B cell (primary cell): ENCODE measurements at regions not wholly inside any gene's neighbourhood (a gene's known extent, or its start where the extent isn't known, plus 50 kb on each side); places are given as distances from the start of the nearest gene placed in this dataset.

Source experiments
- ATAC-seq: fragments of 200-7000 bp; cut with Tn5 transposase; one replicate; pipeline ENCODE4 v1.10.0; 2021; ENCODE audit warnings: low read depth, mild to moderate bottlenecking, moderate number of reproducible peaks, moderate library complexity
- CTCF ChIA-PET: fragments of 350-600 bp; sonication (Branson Sonifier 250); formaldehyde crosslinking; loops from one replicate; lab custom pipeline; 2021; ENCODE audit warnings: antibody characterized with exemption, inconsistent platforms; lab: Charles Lee
- POLR2A ChIA-PET: fragments of 350-600 bp; sonication (Branson Sonifier 250); formaldehyde crosslinking; loops from one replicate; lab custom pipeline; 2021; ENCODE audit warnings: antibody characterized with exemption; lab: Charles Lee
- DNase-seq: peaks from one replicate; pipeline ENCODE4 v3.0.0; 2013
- H2AFZ ChIP-seq: 2 replicates; pipeline ENCODE4 v1.6.1; 2012; ENCODE audit warnings: mild to moderate bottlenecking, low read depth, low read length; ENCODE audit not compliant: insufficient read depth, poor library complexity, severe bottlenecking
- H3K27ac ChIP-seq, 2 donors: 1 replicate in 1 of 2; 2 replicates in 1 of 2; pipeline ENCODE4 v1.5.1; 2012 to 2013; ENCODE audit warnings: low read length in 2 of 2, mild to moderate bottlenecking in 2 of 2, moderate library complexity in 1 of 2
- H3K27me3 ChIP-seq, 4 experiments: fragments of 200-600 bp in 1 of 4; sonication (generic) in 1 of 4; replicated peaks in 1 of 4; 1 replicate in 2 of 4; 2 replicates in 2 of 4; pipeline versions ENCODE4 v1.6.1 to v1.7.0; 2013 to 2016; ENCODE audit warnings: low read length in 3 of 4, mild to moderate bottlenecking in 2 of 4, mixed read lengths in 1 of 4, moderate library complexity in 1 of 4; ENCODE audit not compliant: insufficient read depth in 4 of 4, control insufficient read depth in 3 of 4; ENCODE audit errors: control extremely low read depth in 1 of 4
- H3K36me3 ChIP-seq, 2 experiments: replicated peaks in 1 of 2; 1 replicate in 1 of 2; 2 replicates in 1 of 2; pipeline versions ENCODE4 v1.6.1 to v1.7.1; 2013; ENCODE audit warnings: low read length in 1 of 2; ENCODE audit not compliant: insufficient read depth in 2 of 2, control insufficient read depth in 1 of 2; ENCODE audit errors: control extremely low read depth in 1 of 2, extremely low read depth in 1 of 2
- H3K4me1 ChIP-seq, 2 donors: fragments of 200-600 bp in 1 of 2; sonication (generic) in 1 of 2; 1 replicate in 1 of 2; 2 replicates in 1 of 2; pipeline versions ENCODE4 v1.5.1 to v1.6.1; 2013 to 2017; ENCODE audit warnings: low read length in 2 of 2; ENCODE audit not compliant: control insufficient read depth in 2 of 2, insufficient read depth in 2 of 2
- H3K4me2 ChIP-seq: replicated peaks from 2 replicates; pipeline ENCODE3; 2012; ENCODE audit warnings: mild to moderate bottlenecking, low read depth, low read length; ENCODE audit not compliant: poor library complexity, severe bottlenecking
- H3K4me3 ChIP-seq, 5 experiments: fragments of 200-600 bp in 1 of 5; sonication (generic) in 1 of 5; 1 replicate in 3 of 5; 2 replicates in 2 of 5; pipeline versions ENCODE4 v1.5.1 to v1.7.0; 2011 to 2016; ENCODE audit warnings: low read length in 4 of 5, mild to moderate bottlenecking in 4 of 5, low read depth in 2 of 5, control low read depth in 1 of 5, moderate library complexity in 1 of 5; ENCODE audit not compliant: insufficient read depth in 1 of 5; ENCODE audit errors: control extremely low read depth in 1 of 5, extremely low read depth in 1 of 5
- H3K79me2 ChIP-seq: fragments of 200-600 bp; sonication (generic); one replicate; pipeline ENCODE4 v1.6.0; 2016; ENCODE audit warnings: low read length; ENCODE audit not compliant: control insufficient read depth, insufficient read depth
- H3K9ac ChIP-seq: fragments of 200-600 bp; sonication (generic); 2 replicates; pipeline ENCODE4 v1.6.1; 2017; ENCODE audit warnings: mild to moderate bottlenecking, low read length, moderate library complexity
- H3K9me3 ChIP-seq, 3 donors: one replicate each; pipeline versions ENCODE4 v1.6.1 to v1.7.1; 2013; ENCODE audit warnings: low read length in 2 of 3; ENCODE audit not compliant: control insufficient read depth in 2 of 3, insufficient read depth in 1 of 3; ENCODE audit errors: control extremely low read depth in 1 of 3
- H4K20me1 ChIP-seq: 2 replicates; pipeline ENCODE4 v1.6.0; 2012; ENCODE audit warnings: mild to moderate bottlenecking, low read length; ENCODE audit not compliant: insufficient read depth, control insufficient read depth, poor library complexity, severe bottlenecking
- H3K27ac Mint-ChIP-seq: one replicate; pipeline ENCODE4 v1.8.0; 2021; ENCODE audit warnings: mixed read lengths
- H3K27me3 Mint-ChIP-seq: one replicate; pipeline ENCODE4 v1.8.0; 2021; ENCODE audit warnings: mixed read lengths
- H3K4me1 Mint-ChIP-seq: one replicate; pipeline ENCODE4 v1.8.0; 2021; ENCODE audit warnings: mixed read lengths
- H3K4me3 Mint-ChIP-seq: one replicate; pipeline ENCODE4 v1.8.0; 2021; ENCODE audit warnings: mixed read lengths
- H3K9me3 Mint-ChIP-seq: one replicate; pipeline ENCODE4 v1.8.0; 2022; ENCODE audit warnings: mixed read lengths; ENCODE audit not compliant: insufficient read depth
- EZH2 ChIP-seq: IDR thresholded peaks from 2 replicates; pipeline ENCODE4 v1.6.1; 2012; ENCODE audit warnings: borderline replicate concordance, low read depth, mild to moderate bottlenecking, moderate library complexity, low read length; ENCODE audit not compliant: insufficient read depth, poor library complexity, severe bottlenecking
- WGBS: methylation state at CpG from one replicate; pipeline ENCODE4 v1.1.5; 2013; ENCODE audit warnings: missing lambda C conversion rate; ENCODE audit not compliant: insufficient coverage; 5-methylcytosine and 5-hydroxymethylcytosine counted together
- intact Hi-C: fragments of 100-400 bp; cut with micrococcal nuclease; formaldehyde crosslinking; loops from one replicate; pipeline ENCODE4 v1.10.0; 2022
- TF ChIP-seq, protein P1 (sequence below): fragments of 200-600 bp; IDR thresholded peaks from one replicate; pipeline ENCODE4 v1.8.0; 2022; ENCODE audit warnings: antibody characterized with exemption, mild to moderate bottlenecking

DNA sequence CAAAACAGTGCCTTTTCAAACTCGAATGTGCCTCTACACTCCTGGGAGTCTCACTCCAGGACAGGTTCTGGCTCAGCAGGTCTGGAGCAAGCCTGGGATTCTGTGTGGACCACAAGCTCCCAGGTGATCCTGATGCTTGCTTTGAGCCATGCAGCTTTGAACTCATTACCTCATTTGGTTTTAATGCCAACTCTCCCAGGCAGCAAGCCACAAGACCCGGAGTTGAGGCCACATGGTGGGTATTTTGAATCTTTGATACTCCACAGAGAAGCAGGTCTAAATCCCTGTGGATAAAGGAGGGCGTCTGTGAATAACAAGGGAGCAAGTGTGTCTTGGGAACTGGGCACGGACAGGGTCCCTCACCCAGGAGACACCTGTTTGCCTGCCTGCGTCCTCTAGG, 205.4 kb upstream of the CST7 start:
- no peak overlapping the region for H3K4me3 Mint-ChIP-seq
- H3K27me3 Mint-ChIP-seq, result peaks cover 4% of the 10 kb centered on the region
- H3K9me3 ChIP-seq, result no peaks in the 10 kb centered on the region
- H3K4me1 Mint-ChIP-seq, result peaks cover 12% of the 10 kb centered on the region
- H3K4me2 ChIP-seq, result no peak overlapping the region
- H4K20me1 ChIP-seq, result no peaks in the 10 kb centered on the region
- peaks cover 0 to 3% of the 10 kb centered on the region in 2 donors for H3K4me1 ChIP-seq
- ChIA-PET POLR2A (no interaction called here), CTCF (no interaction called here)
- TF ChIP-seq, protein P1, sequence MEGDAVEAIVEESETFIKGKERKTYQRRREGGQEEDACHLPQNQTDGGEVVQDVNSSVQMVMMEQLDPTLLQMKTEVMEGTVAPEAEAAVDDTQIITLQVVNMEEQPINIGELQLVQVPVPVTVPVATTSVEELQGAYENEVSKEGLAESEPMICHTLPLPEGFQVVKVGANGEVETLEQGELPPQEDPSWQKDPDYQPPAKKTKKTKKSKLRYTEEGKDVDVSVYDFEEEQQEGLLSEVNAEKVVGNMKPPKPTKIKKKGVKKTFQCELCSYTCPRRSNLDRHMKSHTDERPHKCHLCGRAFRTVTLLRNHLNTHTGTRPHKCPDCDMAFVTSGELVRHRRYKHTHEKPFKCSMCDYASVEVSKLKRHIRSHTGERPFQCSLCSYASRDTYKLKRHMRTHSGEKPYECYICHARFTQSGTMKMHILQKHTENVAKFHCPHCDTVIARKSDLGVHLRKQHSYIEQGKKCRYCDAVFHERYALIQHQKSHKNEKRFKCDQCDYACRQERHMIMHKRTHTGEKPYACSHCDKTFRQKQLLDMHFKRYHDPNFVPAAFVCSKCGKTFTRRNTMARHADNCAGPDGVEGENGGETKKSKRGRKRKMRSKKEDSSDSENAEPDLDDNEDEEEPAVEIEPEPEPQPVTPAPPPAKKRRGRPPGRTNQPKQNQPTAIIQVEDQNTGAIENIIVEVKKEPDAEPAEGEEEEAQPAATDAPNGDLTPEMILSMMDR, result no peak
- no peak for TF ChIP-seq EZH2
- 93% methylated on average over 4 of the region's 5 CpGs for WGBS
- no peak overlapping the region for H3K27ac Mint-ChIP-seq
- no peaks in the 10 kb centered on the region for H3K36me3 ChIP-seq
- H3K4me3 ChIP-seq, result no peak overlapping the region
- DNase-seq (no peak), ATAC-seq (no peak)
- no peaks in the 10 kb centered on the region for H3K9me3 Mint-ChIP-seq
- no peak overlapping the region for H3K9ac ChIP-seq
- no peaks in the 10 kb centered on the region for H3K27me3 ChIP-seq
- intact Hi-C loops, result no loop called here
- no peaks in the 10 kb centered on the region for H3K79me2 ChIP-seq
- H2AFZ ChIP-seq, result no peak overlapping the region
- no peak overlapping the region for H3K27ac ChIP-seq

DNA sequence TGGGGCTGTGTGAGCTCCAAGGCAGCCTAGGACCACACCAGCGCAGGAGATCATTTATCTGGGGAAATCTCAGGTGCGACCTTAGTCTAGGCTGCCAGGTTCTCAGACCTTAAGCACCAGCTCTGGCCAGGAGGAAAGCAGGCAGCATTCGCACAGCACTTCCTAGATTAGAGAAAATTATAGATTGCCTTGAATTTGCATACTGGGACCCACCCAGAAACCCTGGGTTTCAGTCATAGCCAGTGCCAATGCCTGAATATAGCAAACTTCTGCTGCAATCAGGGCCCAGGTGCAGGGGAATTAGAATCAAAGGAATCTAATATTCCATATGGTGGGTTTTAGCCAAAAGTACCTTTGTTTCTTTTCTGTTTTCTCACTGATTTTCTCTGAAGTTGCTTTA, 204.3 kb upstream of the CST7 start:
- Histone ChIP-seq H4K20me1 (no peaks in the 10 kb centered on the region), H3K4me2 (no peak overlapping the region), H3K79me2 (no peaks in the 10 kb centered on the region), H2AFZ (no peak overlapping the region), H3K27ac (no peak overlapping the region), H3K4me3 (no peak overlapping the region), H3K4me1 (no peaks in the 10 kb centered on the region), H3K27me3 (no peaks in the 10 kb centered on the region), H3K9me3 (no peaks in the 10 kb centered on the region), H3K36me3 (no peaks in the 10 kb centered on the region), H3K9ac (no peak overlapping the region)
- 94% methylated on average over 2 of the region's 3 CpGs for WGBS
- no peak for ATAC-seq
- Mint-ChIP-seq H3K9me3 (no peaks in the 10 kb centered on the region), H3K4me3 (no peak overlapping the region), H3K27me3 (peaks cover 4% of the 10 kb centered on the region), H3K4me1 (peaks cover 4% of the 10 kb centered on the region), H3K27ac (no peak overlapping the region)
- TF ChIP-seq, protein P1, result no peak
- TF ChIP-seq EZH2, result no peak
- POLR2A ChIA-PET, result no interaction called here
- no peak for DNase-seq
- intact Hi-C loops, result no loop called here
- CTCF ChIA-PET, result no interaction called here
